Esophagus squamous epithelium (tissue), 4 donors: ENCODE measurements at regions not wholly inside any gene's neighbourhood (a gene's known extent, or its start where the extent isn't known, plus 50 kb on each side); places are given as distances from the start of the nearest gene placed in this dataset.

Experiments used
- POLR2A ChIP-seq, 4 donors: fragments of 450-650 bp; IDR thresholded peaks; one replicate each; pipeline ENCODE4 v1.6.1; 2017; ENCODE audit warnings: antibody characterized with exemption in 4 of 4, mild to moderate bottlenecking in 4 of 4, moderate library complexity in 3 of 4
- TF ChIP-seq, protein P1 (sequence below), 6 experiments: fragments of 450-650 bp in 4 of 6; fragments of 200-600 bp in 2 of 6; sonication (generic) in 2 of 6; IDR thresholded peaks; one replicate each; pipeline ENCODE4 v1.5.1; 2016 to 2019; ENCODE audit warnings: antibody characterized with exemption in 6 of 6, mild to moderate bottlenecking in 4 of 6, moderate library complexity in 4 of 6

- TF ChIP-seq, protein P1, sequence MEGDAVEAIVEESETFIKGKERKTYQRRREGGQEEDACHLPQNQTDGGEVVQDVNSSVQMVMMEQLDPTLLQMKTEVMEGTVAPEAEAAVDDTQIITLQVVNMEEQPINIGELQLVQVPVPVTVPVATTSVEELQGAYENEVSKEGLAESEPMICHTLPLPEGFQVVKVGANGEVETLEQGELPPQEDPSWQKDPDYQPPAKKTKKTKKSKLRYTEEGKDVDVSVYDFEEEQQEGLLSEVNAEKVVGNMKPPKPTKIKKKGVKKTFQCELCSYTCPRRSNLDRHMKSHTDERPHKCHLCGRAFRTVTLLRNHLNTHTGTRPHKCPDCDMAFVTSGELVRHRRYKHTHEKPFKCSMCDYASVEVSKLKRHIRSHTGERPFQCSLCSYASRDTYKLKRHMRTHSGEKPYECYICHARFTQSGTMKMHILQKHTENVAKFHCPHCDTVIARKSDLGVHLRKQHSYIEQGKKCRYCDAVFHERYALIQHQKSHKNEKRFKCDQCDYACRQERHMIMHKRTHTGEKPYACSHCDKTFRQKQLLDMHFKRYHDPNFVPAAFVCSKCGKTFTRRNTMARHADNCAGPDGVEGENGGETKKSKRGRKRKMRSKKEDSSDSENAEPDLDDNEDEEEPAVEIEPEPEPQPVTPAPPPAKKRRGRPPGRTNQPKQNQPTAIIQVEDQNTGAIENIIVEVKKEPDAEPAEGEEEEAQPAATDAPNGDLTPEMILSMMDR (IDR thresholded peaks at IDR 0.05) = no peak
- no peak for TF ChIP-seq POLR2A (IDR thresholded peaks at IDR 0.05)
These were observed 66.5 kb upstream of the TMEM45B start for GRCh38 chr11:129749141-129749540.
